ENCODE measurements at regions not wholly inside any gene's neighbourhood (a gene's known extent, or its start where the extent isn't known, plus 50 kb on each side); places are given as distances from the start of the nearest gene placed in this dataset.

- no peak for TF ChIP-seq CTCF (IDR thresholded peaks at IDR 0.05)
- no peak for TF ChIP-seq POLR2AphosphoS5 (IDR thresholded peaks at IDR 0.05)
- TF ChIP-seq EP300 (IDR thresholded peaks at IDR 0.05; ENCODE audit: low read depth), result no peak
- no peak for TF ChIP-seq POLR2A (IDR thresholded peaks at IDR 0.05)
Measured at GRCh38 chr7:53657586-53657985, 622.2 kb downstream of the POM121L12 start.
